Calu3 (cell line): ENCODE measurements at regions not wholly inside any gene's neighbourhood (a gene's known extent, or its start where the extent isn't known, plus 50 kb on each side); places are given as distances from the start of the nearest gene placed in this dataset.

ENCODE experiments used
- BruUV-seq: library from RNA; stranded (reverse); fragments of 400-500 nt; replicated peaks from 2 replicates; lab custom pipeline; 2021; lab: Mats Ljungman, UMichigan
- CTCF ChIA-PET: fragments of 300-600 bp; sonication (Branson Sonifier 250); formaldehyde crosslinking; loops from one replicate; lab custom pipeline; 2022; ENCODE audit warnings: antibody characterized with exemption; lab: Charles Lee
- DNase-seq: peaks from one replicate; pipeline ENCODE4 v3.0.0; 2022
- H3K27ac Mint-ChIP-seq: one replicate; pipeline ENCODE4 v1.8.0; 2022; ENCODE audit warnings: mixed read lengths; ENCODE audit not compliant: unreplicated experiment
- H3K27me3 Mint-ChIP-seq: one replicate; pipeline ENCODE4 v1.8.0; 2022; ENCODE audit warnings: mixed read lengths; ENCODE audit not compliant: unreplicated experiment
- H3K36me3 Mint-ChIP-seq: one replicate; pipeline ENCODE4 v1.8.0; 2022; ENCODE audit warnings: mild to moderate bottlenecking, moderate library complexity, mixed read lengths; ENCODE audit not compliant: insufficient read depth, unreplicated experiment
- H3K4me1 Mint-ChIP-seq: one replicate; pipeline ENCODE4 v1.8.0; 2022; ENCODE audit warnings: mild to moderate bottlenecking, low read depth, mixed read lengths; ENCODE audit not compliant: unreplicated experiment
- H3K4me3 Mint-ChIP-seq: one replicate; pipeline ENCODE4 v1.8.0; 2022; ENCODE audit warnings: mild to moderate bottlenecking, low read depth, moderate library complexity, mixed read lengths; ENCODE audit not compliant: unreplicated experiment
- H3K9me3 Mint-ChIP-seq: one replicate; pipeline ENCODE4 v1.8.0; 2022; ENCODE audit warnings: low read depth, mixed read lengths; ENCODE audit not compliant: unreplicated experiment
- intact Hi-C: fragments of 100-400 bp; cut with micrococcal nuclease; formaldehyde crosslinking; loops from one replicate; pipeline ENCODE4 v1.10.0; 2022; ENCODE audit not compliant: unreplicated experiment
- TF ChIP-seq, protein P1 (sequence below): fragments of 200-600 bp; IDR thresholded peaks from one replicate; pipeline ENCODE4 v1.8.0; 2022; ENCODE audit warnings: antibody characterized with exemption; ENCODE audit not compliant: unreplicated experiment

GRCh38 chr4:173777421-173777820 is 247.4 kb upstream of the HAND2 start:
- H3K27me3 Mint-ChIP-seq = no peaks in the 10 kb centered on the region
- H3K4me3 Mint-ChIP-seq = no peak overlapping the region
- BruUV-seq = no TSS peak
- no peaks in the 10 kb centered on the region for H3K36me3 Mint-ChIP-seq
- intact Hi-C loops = no loop called here
- peaks cover 5% of the 10 kb centered on the region for H3K9me3 Mint-ChIP-seq
- CTCF ChIA-PET = no interaction called here
- DNase-seq = no peak
- H3K4me1 Mint-ChIP-seq = no peaks in the 10 kb centered on the region
- TF ChIP-seq, protein P1, sequence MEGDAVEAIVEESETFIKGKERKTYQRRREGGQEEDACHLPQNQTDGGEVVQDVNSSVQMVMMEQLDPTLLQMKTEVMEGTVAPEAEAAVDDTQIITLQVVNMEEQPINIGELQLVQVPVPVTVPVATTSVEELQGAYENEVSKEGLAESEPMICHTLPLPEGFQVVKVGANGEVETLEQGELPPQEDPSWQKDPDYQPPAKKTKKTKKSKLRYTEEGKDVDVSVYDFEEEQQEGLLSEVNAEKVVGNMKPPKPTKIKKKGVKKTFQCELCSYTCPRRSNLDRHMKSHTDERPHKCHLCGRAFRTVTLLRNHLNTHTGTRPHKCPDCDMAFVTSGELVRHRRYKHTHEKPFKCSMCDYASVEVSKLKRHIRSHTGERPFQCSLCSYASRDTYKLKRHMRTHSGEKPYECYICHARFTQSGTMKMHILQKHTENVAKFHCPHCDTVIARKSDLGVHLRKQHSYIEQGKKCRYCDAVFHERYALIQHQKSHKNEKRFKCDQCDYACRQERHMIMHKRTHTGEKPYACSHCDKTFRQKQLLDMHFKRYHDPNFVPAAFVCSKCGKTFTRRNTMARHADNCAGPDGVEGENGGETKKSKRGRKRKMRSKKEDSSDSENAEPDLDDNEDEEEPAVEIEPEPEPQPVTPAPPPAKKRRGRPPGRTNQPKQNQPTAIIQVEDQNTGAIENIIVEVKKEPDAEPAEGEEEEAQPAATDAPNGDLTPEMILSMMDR = no peak
- H3K27ac Mint-ChIP-seq = no peak overlapping the region

DNA sequence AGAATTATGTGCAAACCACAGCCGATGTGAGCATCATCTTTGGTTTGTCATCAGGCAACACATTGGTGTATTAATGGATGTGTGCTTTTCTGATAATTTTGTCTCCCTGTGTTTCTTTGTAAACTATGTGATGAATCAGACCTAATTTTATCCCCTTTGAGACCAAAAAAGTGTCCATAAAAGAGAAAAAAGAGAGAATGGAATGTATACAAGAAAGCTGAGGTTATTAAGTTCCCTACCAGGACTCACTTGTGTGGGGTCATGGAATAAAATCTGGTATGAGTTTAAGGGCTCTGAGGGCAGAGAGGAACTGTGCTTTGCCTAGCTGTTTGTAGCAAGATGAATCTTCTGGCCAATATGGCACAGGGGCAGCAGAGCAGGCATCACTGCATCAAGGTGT is 239.5 kb upstream of the HAND2 start:
- no peak for DNase-seq
- no TSS peak for BruUV-seq
- intact Hi-C loops = no loop called here
- H3K4me3 Mint-ChIP-seq = no peak overlapping the region
- H3K27me3 Mint-ChIP-seq = no peaks in the 10 kb centered on the region
- no peak overlapping the region for H3K27ac Mint-ChIP-seq
- H3K4me1 Mint-ChIP-seq = no peaks in the 10 kb centered on the region
- TF ChIP-seq, protein P1 = no peak
- no peaks in the 10 kb centered on the region for H3K36me3 Mint-ChIP-seq
- CTCF ChIA-PET = no interaction called here
- no peaks in the 10 kb centered on the region for H3K9me3 Mint-ChIP-seq

GRCh38 chr4:173767650-173768049 is 237.6 kb upstream of the HAND2 start:
- H3K4me3 Mint-ChIP-seq = no peak overlapping the region

DNA sequence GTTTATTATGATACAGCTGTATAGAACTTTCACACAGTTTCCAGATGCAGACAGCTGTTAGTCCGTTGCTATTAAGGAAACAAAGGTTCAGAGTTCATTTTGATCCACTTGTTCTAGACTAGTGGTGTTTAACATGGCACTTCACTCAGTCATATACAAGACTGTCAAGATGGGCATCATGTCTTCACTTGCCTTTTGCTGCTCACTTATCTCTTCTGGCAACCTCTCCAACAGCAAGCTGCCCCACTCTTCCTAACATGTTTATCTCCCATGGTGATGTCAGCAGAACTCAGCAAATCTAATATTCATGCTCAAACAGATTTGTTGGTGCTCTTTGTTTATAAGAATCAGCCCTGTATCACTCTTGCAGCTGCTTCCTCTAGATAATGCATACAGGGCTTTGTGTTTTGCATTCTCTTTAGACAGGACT is 236.2 kb upstream of the HAND2 start:
- intact Hi-C loops = no loop called here
- no peaks in the 10 kb centered on the region for H3K27me3 Mint-ChIP-seq
- H3K4me1 Mint-ChIP-seq = no peaks in the 10 kb centered on the region
- BruUV-seq = no TSS peak
- no peaks in the 10 kb centered on the region for H3K9me3 Mint-ChIP-seq
- TF ChIP-seq, protein P1 = no peak
- H3K4me3 Mint-ChIP-seq = no peak overlapping the region
- CTCF ChIA-PET = no interaction called here
- no peaks in the 10 kb centered on the region for H3K36me3 Mint-ChIP-seq
- H3K27ac Mint-ChIP-seq = no peak overlapping the region
- DNase-seq = no peak

More at GRCh38 chr4:173767650-173768049, 237.6 kb upstream of the HAND2 start:
- intact Hi-C loops = no loop called here
- no TSS peak for BruUV-seq
- H3K9me3 Mint-ChIP-seq = no peaks in the 10 kb centered on the region
- no peaks in the 10 kb centered on the region for H3K27me3 Mint-ChIP-seq
- no peak overlapping the region for H3K27ac Mint-ChIP-seq
- DNase-seq = no peak
- H3K36me3 Mint-ChIP-seq = no peaks in the 10 kb centered on the region
- TF ChIP-seq, protein P1 = no peak
- CTCF ChIA-PET = no interaction called here
- no peaks in the 10 kb centered on the region for H3K4me1 Mint-ChIP-seq

DNA sequence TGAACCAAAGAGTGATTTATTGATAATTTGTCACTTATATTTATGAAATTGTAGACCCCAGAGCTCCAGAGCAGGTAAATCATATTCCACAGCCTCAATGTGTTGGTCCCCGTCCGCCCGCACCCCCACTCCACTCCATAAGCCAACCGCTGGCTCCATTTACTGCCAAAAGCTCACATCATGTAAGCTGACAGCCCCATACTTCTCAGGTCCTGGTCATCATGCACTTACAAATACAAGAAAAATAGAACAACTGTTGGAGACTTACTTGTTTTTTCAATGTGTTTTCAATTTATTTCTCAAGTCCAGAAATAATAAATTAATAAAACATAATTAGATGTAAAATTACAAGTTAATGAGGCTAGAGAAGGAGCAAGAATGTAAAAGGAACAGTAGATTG is 235.7 kb upstream of the HAND2 start:
- H3K27me3 Mint-ChIP-seq = no peaks in the 10 kb centered on the region
- CTCF ChIA-PET = no interaction called here
- intact Hi-C loops = no loop called here
- DNase-seq = no peak
- TF ChIP-seq, protein P1 = no peak
- H3K9me3 Mint-ChIP-seq = no peaks in the 10 kb centered on the region
- no TSS peak for BruUV-seq
- no peaks in the 10 kb centered on the region for H3K4me1 Mint-ChIP-seq
- no peak overlapping the region for H3K27ac Mint-ChIP-seq
- no peaks in the 10 kb centered on the region for H3K36me3 Mint-ChIP-seq
- H3K4me3 Mint-ChIP-seq = no peak overlapping the region
